ENCODE measurements at regions not wholly inside any gene's neighbourhood (a gene's known extent, or its start where the extent isn't known, plus 50 kb on each side); places are given as distances from the start of the nearest gene placed in this dataset.
A peak's percentile ranks its signal among the peaks of the same experiment; 100 is the strongest.

- TF ChIP-seq CTCF (IDR thresholded peaks at IDR 0.05; ENCODE audit: insufficient read depth, low read length) = no peak
- peak; percentile 62 for TF ChIP-seq POLR2AphosphoS5 (IDR thresholded peaks at IDR 0.05; ENCODE audit: low read depth)
These were observed 52.9 kb upstream of the SLC22A16 start for GRCh38 chr6:110529355-110529754.
